HG03095 (cell line): ENCODE measurements at regions not wholly inside any gene's neighbourhood (a gene's known extent, or its start where the extent isn't known, plus 50 kb on each side); places are given as distances from the start of the nearest gene placed in this dataset.

Experiments used
- ATAC-seq: cut with Tn5 transposase; IDR thresholded peaks from one replicate; pipeline ENCODE4 v1.9.1; 2021; ENCODE audit warnings: moderate library complexity; ENCODE audit not compliant: unreplicated experiment

- no peak for ATAC-seq
These were observed 228.8 kb downstream of the CDH11 start for GRCh38 chr16:64892835-64893785.

GRCh38 chr16:64889446-64889845 is 232.4 kb downstream of the CDH11 start:
- no peak for ATAC-seq

- ATAC-seq: no peak
These were observed 234.2 kb downstream of the CDH11 start for GRCh38 chr16:64887651-64888050.

DNA sequence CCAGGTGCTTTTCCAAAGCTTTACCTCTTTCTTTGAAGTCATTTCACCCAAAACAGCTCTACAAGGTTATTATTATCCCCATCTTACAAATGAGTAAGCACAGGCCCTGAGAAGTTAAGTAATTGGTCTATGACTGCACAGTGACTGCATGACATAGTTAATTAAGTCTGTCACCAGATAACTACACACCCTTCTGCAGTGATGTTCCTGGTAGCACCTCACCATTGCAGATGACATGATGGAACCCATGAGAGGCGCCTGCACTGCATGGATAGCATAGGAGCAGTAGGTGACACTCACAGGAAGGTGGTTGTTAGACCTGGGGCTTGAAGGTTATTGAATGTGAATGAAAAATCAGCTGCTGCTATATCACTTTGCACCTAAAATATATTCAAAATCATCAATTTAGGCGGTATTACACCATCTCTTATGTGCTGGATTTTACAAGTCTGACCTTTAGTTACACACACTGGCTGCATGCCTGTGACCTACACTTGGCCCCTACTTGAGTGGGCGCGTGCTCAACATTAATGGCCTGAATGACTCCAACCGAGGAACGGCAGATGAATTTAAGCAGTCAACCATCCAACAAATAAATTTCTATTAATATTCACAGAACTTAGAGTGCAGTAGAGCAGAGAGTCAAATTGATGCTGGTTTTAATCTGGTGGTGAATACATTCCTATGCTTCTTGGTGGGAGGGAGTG is 239.6 kb downstream of the CDH11 start:
- ATAC-seq: no peak

DNA sequence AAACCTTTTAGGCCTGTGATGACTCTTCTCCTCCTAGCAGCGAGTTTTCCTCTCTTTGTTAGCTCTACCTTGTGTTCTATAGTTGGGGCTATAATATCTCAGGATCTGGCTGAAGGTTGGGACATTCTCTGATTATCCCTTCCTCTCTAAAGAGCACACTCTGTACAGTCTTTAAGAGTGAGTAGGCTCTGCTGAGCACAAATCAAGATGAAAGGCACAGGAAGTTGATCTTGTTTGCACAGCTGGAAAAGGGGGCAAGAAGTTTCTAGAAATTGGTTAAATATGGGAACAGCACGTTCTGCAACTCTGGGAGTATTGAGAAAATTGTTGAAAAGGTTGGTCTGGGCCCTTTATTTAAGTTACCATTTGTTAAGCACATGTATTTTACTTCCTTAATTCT is 240.9 kb downstream of the CDH11 start:
- no peak for ATAC-seq

DNA sequence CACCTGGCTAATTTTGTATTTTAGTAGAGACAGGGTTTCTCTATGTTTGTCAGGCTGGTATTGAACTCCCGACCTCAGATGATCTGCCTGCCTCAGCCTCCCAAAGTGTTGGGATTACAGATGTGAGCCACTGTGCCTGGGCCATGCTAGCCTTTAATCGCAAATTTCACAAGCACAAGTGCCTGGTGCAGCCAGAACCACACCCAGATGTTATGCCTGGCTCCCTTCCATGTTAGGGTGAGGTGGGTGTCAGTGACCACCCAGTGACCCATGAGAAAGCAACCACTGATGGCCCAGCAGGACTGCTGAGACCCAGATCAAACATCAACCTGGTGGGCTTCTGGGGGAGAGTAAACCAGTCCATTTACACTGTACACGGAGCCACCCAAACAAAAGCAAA is 241.9 kb downstream of the CDH11 start:
- no peak for ATAC-seq

GRCh38 chr16:64878940-64879339 is 242.9 kb downstream of the CDH11 start:
- no peak for ATAC-seq

DNA sequence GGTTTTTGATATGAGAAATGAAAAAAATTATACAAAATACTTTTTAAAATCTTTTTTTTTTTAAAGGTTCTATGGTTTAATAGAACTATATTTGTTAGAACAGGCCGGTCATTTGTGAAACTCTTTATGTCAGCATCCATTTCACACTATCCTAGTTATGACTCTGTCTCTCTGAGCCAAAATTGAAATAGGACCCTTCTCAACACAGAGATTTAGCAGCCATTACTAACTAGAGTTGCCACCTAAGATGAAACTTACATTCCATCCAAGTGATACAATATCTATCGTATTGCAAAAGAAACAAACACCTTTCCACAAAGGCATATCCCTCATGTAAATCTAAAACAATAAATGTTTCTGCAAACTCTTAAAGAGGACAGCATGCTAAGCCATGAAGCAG is 249.8 kb downstream of the CDH11 start:
- ATAC-seq: no peak

DNA sequence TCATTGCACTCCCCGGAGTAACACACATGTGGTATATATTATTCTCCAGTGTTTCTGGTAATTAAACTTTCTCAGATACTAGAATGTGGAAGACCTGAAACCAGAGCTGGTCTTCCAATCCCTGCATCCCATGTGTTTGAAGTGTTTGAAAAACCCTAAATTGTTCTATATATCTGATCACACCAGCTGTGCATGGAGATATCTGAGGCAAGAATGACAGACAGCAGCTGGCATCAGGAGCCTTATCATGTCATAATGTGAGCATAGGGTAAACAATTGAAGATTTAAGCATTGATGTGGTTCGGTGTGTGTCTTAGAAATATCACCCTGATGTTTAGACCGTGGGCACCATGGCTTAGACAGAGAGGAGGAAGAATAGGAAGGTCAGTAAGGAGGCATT is 251.0 kb downstream of the CDH11 start:
- no peak for ATAC-seq

- ATAC-seq: no peak
These were observed 252.1 kb downstream of the CDH11 start for GRCh38 chr16:64869781-64870180.

GRCh38 chr16:64866021-64866420 is 255.8 kb downstream of the CDH11 start:
- ATAC-seq: no peak

- ATAC-seq: no peak
These were observed 256.7 kb downstream of the CDH11 start for GRCh38 chr16:64865069-64865696.

DNA sequence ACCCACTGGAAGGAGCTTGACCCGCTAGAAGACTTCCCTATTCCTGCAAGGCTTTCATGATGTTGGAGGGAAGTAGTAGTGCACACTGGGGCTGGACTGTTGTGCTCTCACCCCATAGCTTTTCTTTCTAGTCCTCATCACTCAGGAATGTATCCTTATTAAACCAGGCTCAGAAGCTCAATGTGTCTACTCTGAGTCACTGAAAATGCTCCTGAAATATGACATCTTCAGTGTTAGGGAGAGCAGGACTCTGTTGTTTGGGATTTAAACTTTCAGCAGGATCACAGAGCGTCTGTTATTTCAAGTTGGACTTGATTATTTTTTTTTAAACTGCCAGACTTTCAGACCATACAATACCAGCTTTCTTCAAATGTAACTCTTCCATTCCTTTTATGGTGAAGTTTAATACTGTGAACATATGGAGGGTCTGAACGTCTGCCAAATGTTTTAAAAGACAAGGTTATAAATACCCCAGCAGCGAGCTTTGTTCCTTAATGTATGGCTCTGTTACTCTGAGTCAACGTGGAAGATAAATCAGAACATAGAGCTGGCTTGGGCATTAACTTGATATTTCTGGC is 257.5 kb downstream of the CDH11 start:
- ATAC-seq: no peak

- ATAC-seq: no peak
These were observed 263.8 kb downstream of the CDH11 start for GRCh38 chr16:64858076-64858475.

- no peak for ATAC-seq
These were observed 264.5 kb downstream of the CDH11 start for GRCh38 chr16:64857411-64857810.

DNA sequence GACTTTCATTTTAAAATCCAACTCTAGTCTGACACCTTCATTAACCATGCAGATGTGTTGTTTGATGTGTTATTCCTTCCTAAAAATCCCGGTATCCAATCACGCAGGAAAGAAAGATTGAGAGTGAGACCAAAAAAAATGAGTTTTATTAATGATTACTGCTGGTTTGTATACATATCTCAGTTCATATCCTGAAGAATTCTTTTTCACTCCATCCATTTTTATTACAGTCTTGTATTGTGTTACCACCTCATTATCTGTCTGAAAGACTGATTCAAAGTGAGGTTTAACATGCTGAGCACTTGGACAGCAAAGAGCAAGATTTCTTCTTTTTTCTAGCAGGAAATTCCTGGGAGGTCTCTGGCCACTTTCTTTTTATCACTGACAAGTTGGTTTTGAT is 268.3 kb downstream of the CDH11 start:
- no peak for ATAC-seq

- no peak for ATAC-seq
These were observed 274.9 kb downstream of the CDH11 start for GRCh38 chr16:64846966-64847365.

GRCh38 chr16:64845071-64845470 is 276.8 kb downstream of the CDH11 start:
- ATAC-seq: no peak

GRCh38 chr16:64841482-64841881 is 280.4 kb downstream of the CDH11 start:
- ATAC-seq: no peak

GRCh38 chr16:64841071-64841470 is 280.8 kb downstream of the CDH11 start:
- no peak for ATAC-seq

GRCh38 chr16:64830653-64831052 is 291.2 kb downstream of the CDH11 start:
- ATAC-seq: no peak
